ENCODE measurements at regions not wholly inside any gene's neighbourhood (a gene's known extent, or its start where the extent isn't known, plus 50 kb on each side); places are given as distances from the start of the nearest gene placed in this dataset.
"Not testable (repeated sequence)": the region's sequence is repeated elsewhere in the genome, so short reads cannot be mapped to it uniquely, and the experiment has no call there.

GRCh38 chr1:117707371-117707770 lies 101.5 kb downstream of the TENT5C start:
- DNase-seq (ENCODE audit: low read depth in 2 of 2): no peak

DNA sequence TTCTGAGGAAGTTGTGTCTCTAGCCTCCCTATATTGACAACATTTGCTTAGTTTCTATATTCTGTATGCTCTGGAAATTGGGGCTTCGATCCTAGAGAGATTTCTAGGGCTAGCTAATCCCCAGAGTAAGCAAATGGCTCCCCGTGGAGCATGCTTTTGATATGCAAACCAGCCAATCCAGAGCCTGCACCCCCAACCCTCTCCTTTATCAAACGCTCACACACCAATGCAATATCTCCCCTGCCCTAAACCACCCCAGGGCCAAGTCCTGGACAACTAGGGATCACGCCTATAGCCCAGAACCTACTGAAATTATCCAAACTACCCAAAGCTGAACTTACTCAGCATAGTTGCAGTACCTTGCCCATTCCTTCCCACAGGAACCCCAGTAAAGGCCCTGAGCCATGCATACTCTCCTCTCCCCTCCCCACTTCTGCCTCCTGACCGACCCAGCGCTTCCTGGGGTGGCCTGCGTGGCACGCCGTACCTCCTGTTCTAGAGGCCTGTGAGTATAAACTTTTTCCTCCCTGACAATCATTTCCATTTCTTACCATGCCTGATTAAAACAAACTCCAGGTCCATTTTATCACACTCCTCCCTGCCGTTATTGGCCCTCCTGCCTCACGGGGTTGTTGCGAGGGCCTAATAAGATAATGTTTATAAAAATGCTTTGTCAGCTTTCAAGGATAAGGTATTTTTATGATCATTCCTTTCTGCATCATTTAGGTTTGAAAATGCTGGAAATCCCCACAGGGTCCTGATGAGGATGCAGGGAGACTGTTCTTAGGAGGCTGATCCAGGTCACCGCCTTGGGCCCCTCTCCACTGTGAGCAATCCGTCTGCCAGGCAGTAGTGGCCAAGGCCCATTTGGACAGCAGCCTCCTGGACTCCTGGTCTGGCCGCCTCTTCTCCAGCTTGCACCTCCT lies 102.7 kb downstream of the TENT5C start:
- no peak for DNase-seq (ENCODE audit: low read depth in 2 of 2)

- no peak for DNase-seq (ENCODE audit: low read depth in 2 of 2)
Observed at GRCh38 chr1:117709249-117709691, 103.4 kb downstream of the TENT5C start.

- no peak for DNase-seq (ENCODE audit: low read depth in 2 of 2)
Observed at GRCh38 chr1:117710710-117711109, 104.9 kb downstream of the TENT5C start.

DNA sequence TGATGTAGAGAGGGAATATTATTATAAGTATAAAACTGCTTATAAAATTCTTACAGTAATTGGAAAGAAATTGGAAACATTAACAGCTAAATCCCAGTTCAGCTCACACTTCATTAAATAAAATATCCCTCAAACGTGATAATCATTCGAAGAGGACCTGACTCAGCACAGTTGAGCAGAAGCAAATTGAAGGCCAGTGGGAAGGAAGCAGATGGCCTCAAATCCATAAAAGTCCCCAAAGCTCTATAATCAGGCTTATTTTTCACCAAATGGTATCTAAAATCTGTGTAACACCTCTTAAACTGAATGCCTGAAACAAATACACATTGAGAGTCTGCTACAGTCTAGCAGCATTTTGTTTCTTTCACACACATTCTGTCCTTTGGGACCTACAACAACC lies 106.8 kb downstream of the TENT5C start:
- no peak for DNase-seq (ENCODE audit: low read depth in 2 of 2)

- no peak for DNase-seq (ENCODE audit: low read depth in 2 of 2)
Observed at GRCh38 chr1:117714546-117714945, 108.7 kb downstream of the TENT5C start.

DNA sequence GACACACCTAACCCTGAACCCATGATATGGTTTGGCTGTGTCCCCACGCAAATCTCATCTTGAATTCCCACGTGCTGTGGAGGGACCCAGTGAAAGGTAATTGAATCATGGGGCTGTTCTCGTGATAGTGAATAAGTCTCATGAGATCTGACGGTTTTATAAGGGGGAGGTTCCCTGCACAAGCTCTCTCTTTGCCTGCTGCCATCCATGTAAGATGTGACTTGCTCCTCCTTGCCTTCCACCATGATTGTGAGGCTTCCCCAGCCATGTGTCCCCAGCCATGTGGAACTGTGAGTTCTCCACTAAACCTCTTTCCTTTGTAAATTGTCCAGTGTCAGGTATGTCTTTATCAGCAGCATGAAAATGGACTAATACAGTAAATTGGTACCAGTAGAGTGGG lies 110.2 kb downstream of the TENT5C start:
- not testable (repeated sequence) for DNase-seq (ENCODE audit: low read depth in 2 of 2)

DNA sequence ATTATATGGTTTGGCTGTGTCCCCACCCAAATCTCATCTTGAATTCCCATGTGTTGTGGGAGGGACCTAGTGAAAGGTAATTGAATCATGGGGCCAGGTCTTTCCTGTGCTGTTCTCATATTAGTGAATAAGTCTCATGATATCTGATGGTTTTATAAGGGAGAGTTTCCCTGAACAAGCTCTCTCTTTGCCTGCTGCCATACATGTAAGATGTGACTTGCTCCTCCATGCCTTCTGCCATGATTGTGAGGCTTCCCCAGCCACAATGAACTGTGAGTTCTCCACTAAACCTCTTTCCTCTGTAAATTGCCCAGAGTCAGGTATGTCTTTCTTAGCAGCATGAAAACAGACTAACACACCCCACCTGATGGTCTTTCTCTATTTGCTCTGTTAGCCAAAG lies 112.1 kb downstream of the TENT5C start:
- DNase-seq (ENCODE audit: low read depth in 2 of 2): not testable (repeated sequence)

- DNase-seq (ENCODE audit: low read depth in 2 of 2): not testable (repeated sequence)
Observed at GRCh38 chr1:117718596-117718995, 112.7 kb downstream of the TENT5C start.

GRCh38 chr1:117719004-117719403 lies 113.2 kb downstream of the TENT5C start:
- no peak for DNase-seq (ENCODE audit: low read depth in 2 of 2)

DNA sequence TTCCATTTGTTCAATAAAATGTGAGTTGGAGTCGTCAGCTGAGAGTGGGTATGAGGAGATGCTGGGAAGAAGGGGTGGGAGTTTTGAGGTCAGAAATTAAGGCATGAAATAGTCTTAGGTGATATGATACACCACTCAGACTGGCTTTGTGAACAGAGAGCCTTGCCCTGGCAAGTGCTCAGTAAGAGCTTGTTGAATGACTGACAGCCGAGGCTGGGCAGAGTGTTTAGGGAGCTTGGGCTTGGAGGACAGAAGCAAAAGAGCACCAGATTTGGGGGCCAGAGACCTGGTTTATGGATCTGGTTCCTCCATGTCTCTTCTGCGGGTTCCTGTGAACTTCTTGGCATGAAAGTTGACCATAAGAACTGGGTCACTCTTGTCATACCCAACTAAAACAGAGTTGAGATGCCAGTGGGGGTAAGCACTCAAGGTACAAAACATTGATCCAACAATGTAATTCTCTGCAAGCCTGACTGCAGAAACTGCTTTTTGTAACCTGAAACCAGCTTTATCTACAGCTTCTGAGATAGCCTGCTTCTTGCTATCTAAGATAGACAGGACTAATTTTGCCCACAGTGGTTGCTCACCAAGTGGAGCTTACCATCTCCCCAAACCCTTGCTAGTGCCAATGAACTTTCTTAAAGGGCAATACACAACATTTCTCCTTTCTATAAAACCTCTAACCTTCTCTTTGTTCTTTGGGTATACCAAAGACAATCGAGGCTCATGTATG lies 126.4 kb downstream of the TENT5C start:
- no peak for DNase-seq (ENCODE audit: low read depth in 2 of 2)

GRCh38 chr1:117732956-117733355 lies 127.1 kb downstream of the TENT5C start:
- DNase-seq (ENCODE audit: low read depth in 2 of 2): no peak

- DNase-seq (ENCODE audit: low read depth in 2 of 2): no peak
Observed at GRCh38 chr1:117734403-117734802, 128.6 kb downstream of the TENT5C start.

DNA sequence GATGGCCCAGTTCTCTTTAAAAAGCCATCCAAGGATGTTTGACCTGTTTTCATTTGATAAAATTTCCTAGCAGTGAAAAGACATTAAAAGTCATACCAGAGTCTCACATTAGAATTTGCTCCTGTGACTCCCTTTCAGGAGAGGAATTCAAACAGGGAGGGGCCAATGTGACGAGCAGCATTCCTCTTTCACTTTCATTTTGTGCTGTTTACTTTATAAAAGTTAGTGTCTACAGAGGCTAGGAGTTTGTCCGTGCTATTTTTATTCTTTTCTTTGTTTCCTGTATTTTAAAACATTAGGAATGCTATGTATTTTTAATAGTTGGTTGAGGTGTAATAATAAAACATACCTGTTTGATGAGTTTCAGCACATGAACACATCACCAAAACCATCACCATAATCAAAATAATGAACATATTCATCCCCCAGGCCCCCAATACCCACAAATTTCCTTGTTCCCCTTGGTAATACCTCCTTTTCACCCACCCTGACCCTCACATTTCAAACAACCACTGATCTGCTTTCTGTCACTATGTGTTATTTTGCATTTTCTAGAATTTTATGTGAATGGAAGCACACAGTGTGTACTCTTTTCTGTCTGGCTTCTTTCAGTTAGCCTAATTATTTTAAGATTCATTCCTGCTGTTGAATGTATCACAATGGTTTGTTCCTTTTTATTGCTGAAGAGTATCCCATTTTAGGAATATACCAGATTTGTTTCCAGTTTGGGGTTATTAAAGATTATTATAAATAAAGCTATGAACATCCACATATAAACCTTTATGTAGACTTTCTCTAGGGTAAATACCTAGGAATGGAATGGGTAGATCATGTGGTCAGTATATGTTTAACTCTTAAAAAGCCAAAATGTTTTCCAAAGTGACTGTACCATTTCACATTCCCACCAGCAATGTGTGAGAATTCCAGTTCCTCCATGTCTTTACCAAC lies 129.5 kb downstream of the TENT5C start:
- no peak for DNase-seq (ENCODE audit: low read depth in 2 of 2)

DNA sequence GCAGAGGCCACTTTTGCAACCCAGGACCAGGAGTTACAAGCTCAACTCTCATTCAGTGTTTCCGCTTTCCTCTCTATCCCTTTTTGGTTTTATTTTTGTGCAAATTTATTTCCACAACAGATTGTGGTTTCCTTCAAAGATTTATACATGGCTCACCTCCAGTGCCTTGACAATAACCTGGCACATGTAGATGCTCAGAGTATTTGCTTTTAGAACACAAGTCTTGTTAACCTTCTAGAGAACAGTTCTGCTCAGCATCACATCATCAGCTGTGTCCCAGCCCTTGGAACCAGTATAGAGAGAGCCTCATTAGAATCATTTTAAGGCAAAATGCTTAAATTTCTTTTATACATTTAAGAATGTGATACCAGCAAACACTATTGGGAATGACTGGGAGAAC lies 133.7 kb downstream of the TENT5C start:
- DNase-seq (ENCODE audit: low read depth in 2 of 2): no peak

DNA sequence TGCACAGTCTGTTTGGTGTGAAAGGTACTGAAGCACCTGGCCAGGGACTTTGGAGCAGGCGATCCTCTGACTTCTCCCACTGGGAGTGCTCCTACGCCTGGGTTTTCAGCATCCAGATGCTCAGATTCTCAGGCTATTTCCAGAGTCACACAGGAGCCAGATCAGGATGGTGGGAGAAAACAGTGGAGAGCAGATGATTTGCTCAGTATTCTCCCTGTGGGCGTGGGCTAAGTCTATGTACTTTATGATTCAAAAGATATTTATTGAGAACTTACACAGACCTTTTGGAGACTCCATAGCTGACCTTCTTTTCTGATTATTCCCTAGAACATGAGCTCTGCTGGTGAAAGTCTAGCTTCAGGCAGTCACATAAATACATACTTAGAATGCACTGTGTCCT lies 134.6 kb downstream of the TENT5C start:
- DNase-seq (ENCODE audit: low read depth in 2 of 2): no peak

DNA sequence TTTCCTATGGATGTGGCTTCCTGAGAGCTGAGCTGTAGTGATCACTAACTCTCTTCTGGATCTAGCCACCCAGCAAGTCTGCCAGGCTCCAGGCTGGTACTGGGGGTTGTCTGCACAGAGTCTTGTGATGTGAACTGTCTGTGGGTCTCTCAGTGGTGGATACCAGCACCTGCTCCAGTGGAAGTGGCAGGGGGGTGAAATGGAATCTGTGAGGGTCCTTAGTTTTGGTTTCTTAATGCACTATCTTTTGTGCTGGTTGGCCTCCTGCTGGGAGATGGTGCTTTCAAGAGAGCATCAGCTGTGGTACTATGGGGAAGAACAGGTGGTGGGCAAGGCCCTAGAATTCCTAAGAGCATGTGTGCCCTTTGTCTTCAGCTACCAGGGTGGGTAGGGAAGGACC lies 140.7 kb downstream of the TENT5C start:
- not testable (repeated sequence) for DNase-seq (ENCODE audit: low read depth in 2 of 2)

GRCh38 chr1:117747605-117748004 lies 141.8 kb downstream of the TENT5C start:
- no peak for DNase-seq (ENCODE audit: low read depth in 2 of 2)

DNA sequence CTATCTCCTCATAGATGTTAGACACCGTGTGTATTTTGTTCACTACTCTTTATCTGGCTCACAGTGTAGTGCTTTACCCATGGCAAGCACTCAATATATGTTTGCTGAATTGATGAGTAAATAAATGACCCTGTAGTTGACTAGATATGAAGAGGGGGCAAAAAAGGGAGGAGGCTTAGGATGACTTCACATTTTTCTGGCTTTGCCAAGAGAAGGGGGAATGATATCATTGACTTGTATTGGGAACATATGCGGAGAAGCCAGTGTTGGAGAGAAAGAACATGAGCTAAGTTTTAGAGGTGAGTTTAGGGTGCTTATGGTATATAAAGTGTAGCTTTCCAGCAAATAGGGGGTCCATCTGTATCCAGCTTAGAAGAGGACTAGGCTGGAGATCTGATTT lies 145.5 kb downstream of the TENT5C start:
- DNase-seq (ENCODE audit: low read depth in 2 of 2): no peak

DNA sequence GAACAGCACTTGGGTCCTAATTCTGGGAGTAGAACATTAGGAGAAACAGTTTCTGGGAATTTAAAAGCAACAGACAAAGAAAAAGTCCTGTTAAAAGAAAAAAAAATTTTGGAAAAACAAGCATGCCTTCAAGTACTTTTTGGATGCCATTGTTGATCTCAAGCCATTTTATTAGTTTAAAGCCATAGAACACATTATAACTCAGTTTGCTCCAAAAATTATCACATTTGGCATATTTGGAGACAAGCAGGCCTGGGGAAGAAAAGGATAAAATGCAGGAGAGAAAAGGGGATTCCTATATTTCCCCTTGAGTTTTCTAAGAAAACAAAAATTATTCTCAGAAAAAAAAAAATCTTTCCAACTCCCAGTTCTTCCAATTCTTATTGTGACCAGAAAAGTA lies 146.8 kb downstream of the TENT5C start:
- no peak for DNase-seq (ENCODE audit: low read depth in 2 of 2)

DNA sequence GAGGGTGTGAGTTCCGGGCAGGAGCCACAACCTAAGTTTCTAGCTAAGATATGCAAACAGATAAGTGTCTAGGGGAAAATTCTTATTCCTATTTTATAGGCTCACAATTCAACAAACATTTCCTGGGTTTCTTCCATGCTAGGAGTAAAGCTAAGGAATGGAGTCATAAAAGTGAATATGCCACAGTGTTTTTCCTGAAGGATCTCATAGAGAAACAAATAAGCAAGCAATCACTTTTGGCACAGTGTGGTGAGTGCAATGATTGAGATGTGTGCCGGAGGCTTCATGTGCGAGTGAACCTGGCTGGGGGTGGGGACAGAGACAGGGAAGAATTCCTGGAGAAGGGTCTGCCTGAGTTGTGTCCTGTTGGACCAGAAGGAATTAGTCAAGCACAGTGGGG lies 147.4 kb downstream of the TENT5C start:
- no peak for DNase-seq (ENCODE audit: low read depth in 2 of 2)

- DNase-seq (ENCODE audit: low read depth in 2 of 2): no peak
Observed at GRCh38 chr1:117753652-117754051, 147.8 kb downstream of the TENT5C start.

All from stimulated activated CD8-positive, alpha-beta memory T cell treated with anti-CD3 and anti-CD28 coated beads, Interleukin-2, amount 100 ng/mL, for 48 hours (primary cell).